ENCODE measurements at regions not wholly inside any gene's neighbourhood (a gene's known extent, or its start where the extent isn't known, plus 50 kb on each side); places are given as distances from the start of the nearest gene placed in this dataset.

DNA sequence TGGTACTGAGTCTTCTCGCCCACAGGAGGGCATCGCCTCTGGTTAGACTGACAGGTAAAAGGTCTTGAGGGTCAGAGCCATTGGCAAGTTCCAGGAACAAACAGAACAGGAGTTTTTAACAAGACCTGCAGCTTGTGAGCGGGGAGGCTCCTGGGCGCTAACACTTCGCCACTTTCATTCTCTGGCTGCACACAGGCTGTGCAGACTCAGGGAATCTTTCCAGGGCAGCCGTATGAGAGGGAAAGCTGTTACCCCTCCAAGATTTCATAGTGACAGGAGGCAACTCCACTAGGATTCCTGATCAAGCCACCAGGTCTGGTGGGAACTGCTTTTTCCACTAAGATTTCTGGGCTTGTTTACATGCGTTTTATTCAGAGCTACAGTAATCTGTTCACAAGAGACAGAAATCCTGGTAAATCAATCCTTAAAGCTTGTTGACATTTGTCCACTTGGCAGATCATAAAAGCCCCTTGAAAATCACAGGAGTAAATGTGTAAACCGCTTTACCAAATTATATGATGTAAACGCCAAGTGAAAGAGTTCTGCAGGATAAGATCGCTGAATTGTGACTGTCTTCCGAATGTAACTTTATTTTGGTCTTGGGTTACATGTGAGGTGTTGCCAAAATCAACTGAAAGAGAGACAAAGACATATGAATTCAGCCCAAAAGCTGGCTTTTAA is 190.6 kb downstream of the MZT1 start:
- Histone ChIP-seq H3K27me3 (ENCODE audit: control insufficient read depth in 3 of 3, insufficient read depth in 3 of 3, low read length in 3 of 3) (no peaks in the 10 kb centered on the region), H3K36me3 (ENCODE audit: control insufficient read depth in 3 of 3, insufficient read depth in 2 of 3, low read depth in 1 of 3, low read length in 3 of 3) (no peaks in the 10 kb centered on the region), H3K27ac (ENCODE audit: low read depth in 1 of 3, low read length in 2 of 3) (no peak overlapping the region), H3K9me3 (ENCODE audit: control insufficient read depth in 2 of 2, insufficient read depth in 1 of 2, low read depth in 1 of 2, low read length in 1 of 2) (no peaks in the 10 kb centered on the region), H3K4me3 (ENCODE audit: low read depth in 1 of 3, low read length in 3 of 3) (no peak overlapping the region), H3K4me1 (ENCODE audit: control insufficient read depth in 3 of 3, insufficient read depth in 2 of 3, low read depth in 1 of 3, low read length in 2 of 3) (no peaks in the 10 kb centered on the region)
- FAIRE-seq (no peak), DNase-seq (no peak)
- 51 to 55% (median 52%) methylated on average over 11 of the region's 11 CpGs for WGBS, 3 donors

- 86 to 89% (median 89%) methylated on average over 2 of the region's 2 CpGs for WGBS, 3 donors
- Histone ChIP-seq H3K27ac (ENCODE audit: low read depth in 1 of 3, low read length in 2 of 3) (no peak overlapping the region), H3K4me3 (ENCODE audit: low read depth in 1 of 3, low read length in 3 of 3) (no peak overlapping the region), H3K4me1 (ENCODE audit: control insufficient read depth in 3 of 3, insufficient read depth in 2 of 3, low read depth in 1 of 3, low read length in 2 of 3) (no peaks in the 10 kb centered on the region), H3K27me3 (ENCODE audit: control insufficient read depth in 3 of 3, insufficient read depth in 3 of 3, low read length in 3 of 3) (no peaks in the 10 kb centered on the region), H3K36me3 (ENCODE audit: control insufficient read depth in 3 of 3, insufficient read depth in 2 of 3, low read depth in 1 of 3, low read length in 3 of 3) (no peaks in the 10 kb centered on the region), H3K9me3 (ENCODE audit: control insufficient read depth in 2 of 2, insufficient read depth in 1 of 2, low read depth in 1 of 2, low read length in 1 of 2) (no peaks in the 10 kb centered on the region)
- FAIRE-seq (no peak), DNase-seq (no peak)
Observed at GRCh38 chr13:72534951-72535640, 192.3 kb downstream of the MZT1 start.

DNA sequence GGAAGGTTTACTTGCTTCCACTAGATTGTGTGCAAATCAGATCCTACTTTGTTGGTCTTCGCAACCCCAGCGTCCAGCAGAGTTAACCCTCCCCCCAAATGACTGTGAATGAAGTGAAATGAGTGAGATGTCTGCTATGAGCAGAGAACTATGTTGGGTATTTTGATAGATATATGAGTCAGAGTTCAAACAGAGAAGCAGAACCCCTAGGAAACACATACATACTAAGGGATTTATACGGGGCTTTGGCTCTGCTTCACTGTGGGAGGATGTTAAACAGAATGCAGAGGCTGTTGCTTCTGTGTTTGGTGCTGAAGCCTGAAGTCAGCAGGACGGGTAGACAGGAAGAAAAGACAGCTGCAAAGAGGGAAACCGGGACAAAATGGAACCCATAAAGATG is 197.0 kb downstream of the MZT1 start:
- 73 to 75% (median 73%) methylated on average over 5 of the region's 5 CpGs for WGBS, 3 donors
- no peaks in the 10 kb centered on the region for H3K27me3 ChIP-seq (ENCODE audit: control insufficient read depth in 3 of 3, insufficient read depth in 3 of 3, low read length in 3 of 3)
- no peaks in the 10 kb centered on the region for H3K4me1 ChIP-seq (ENCODE audit: control insufficient read depth in 3 of 3, insufficient read depth in 2 of 3, low read depth in 1 of 3, low read length in 2 of 3)
- no peak overlapping the region for H3K4me3 ChIP-seq (ENCODE audit: low read depth in 1 of 3, low read length in 3 of 3)
- H3K9me3 ChIP-seq (ENCODE audit: control insufficient read depth in 2 of 2, insufficient read depth in 1 of 2, low read depth in 1 of 2, low read length in 1 of 2) = no peaks in the 10 kb centered on the region
- DNase-seq = no peak
- FAIRE-seq = no peak
- no peak overlapping the region for H3K27ac ChIP-seq (ENCODE audit: low read depth in 1 of 3, low read length in 2 of 3)
- no peaks in the 10 kb centered on the region for H3K36me3 ChIP-seq (ENCODE audit: control insufficient read depth in 3 of 3, insufficient read depth in 2 of 3, low read depth in 1 of 3, low read length in 3 of 3)

DNA sequence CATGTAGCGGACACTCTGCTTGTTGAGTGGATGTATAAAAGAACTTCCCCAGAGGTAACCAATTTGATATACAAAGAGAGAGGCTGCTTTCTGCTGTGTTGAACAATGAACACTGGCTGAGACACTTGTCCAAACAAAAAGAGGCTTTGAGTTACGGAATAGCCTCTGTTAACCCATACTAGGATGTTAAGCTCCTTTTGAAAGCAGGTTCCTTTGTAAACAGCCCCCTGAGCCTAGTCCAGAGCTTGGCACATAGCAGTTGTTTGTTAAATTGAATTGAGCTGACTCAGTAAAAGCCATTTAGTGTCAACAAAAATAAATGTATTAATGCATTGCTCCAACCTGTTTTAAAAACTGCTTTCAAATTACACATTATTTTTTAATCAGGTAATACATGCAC is 200.1 kb downstream of the MZT1 start:
- H3K27me3 ChIP-seq (ENCODE audit: control insufficient read depth in 3 of 3, insufficient read depth in 3 of 3, low read length in 3 of 3) = peaks cover 0 to 4% (median 0%) of the 10 kb centered on the region in 3 donors
- no peaks in the 10 kb centered on the region for H3K4me1 ChIP-seq (ENCODE audit: control insufficient read depth in 3 of 3, insufficient read depth in 2 of 3, low read depth in 1 of 3, low read length in 2 of 3)
- WGBS, 3 donors = 84 to 87% (median 87%) methylated on average over 2 of the region's 2 CpGs
- FAIRE-seq (no peak), DNase-seq (no peak)
- no peak overlapping the region for H3K4me3 ChIP-seq (ENCODE audit: low read depth in 1 of 3, low read length in 3 of 3)
- no peaks in the 10 kb centered on the region for H3K9me3 ChIP-seq (ENCODE audit: control insufficient read depth in 2 of 2, insufficient read depth in 1 of 2, low read depth in 1 of 2, low read length in 1 of 2)
- H3K27ac ChIP-seq (ENCODE audit: low read depth in 1 of 3, low read length in 2 of 3) = no peak overlapping the region
- H3K36me3 ChIP-seq (ENCODE audit: control insufficient read depth in 3 of 3, insufficient read depth in 2 of 3, low read depth in 1 of 3, low read length in 3 of 3) = no peaks in the 10 kb centered on the region

DNA sequence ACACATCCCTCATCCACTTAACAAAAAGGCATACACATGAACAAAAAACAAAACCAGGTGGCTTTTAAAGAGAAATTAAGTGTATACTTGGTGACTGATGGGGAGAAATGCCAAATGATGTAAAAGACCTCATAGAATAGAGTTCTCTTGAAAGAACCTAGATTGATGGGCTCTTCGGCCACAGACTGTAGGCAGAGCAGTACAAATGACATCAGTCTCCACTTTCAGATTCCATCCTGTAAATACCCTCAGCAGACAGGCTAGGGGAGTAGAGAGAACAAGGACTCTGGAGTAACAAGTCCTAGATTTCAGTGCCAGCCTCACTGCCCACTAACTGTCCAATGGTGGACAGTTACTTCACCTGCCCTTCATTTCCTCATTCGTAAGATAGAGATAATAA is 203.8 kb downstream of the MZT1 start:
- no peak for FAIRE-seq
- Histone ChIP-seq H3K4me3 (ENCODE audit: low read depth in 1 of 3, low read length in 3 of 3) (no peak overlapping the region), H3K27ac (ENCODE audit: low read depth in 1 of 3, low read length in 2 of 3) (no peak overlapping the region), H3K36me3 (ENCODE audit: control insufficient read depth in 3 of 3, insufficient read depth in 2 of 3, low read depth in 1 of 3, low read length in 3 of 3) (no peaks in the 10 kb centered on the region), H3K27me3 (ENCODE audit: control insufficient read depth in 3 of 3, insufficient read depth in 3 of 3, low read length in 3 of 3) (peaks cover 0 to 9% (median 0%) of the 10 kb centered on the region in 3 donors), H3K4me1 (ENCODE audit: control insufficient read depth in 3 of 3, insufficient read depth in 2 of 3, low read depth in 1 of 3, low read length in 2 of 3) (no peaks in the 10 kb centered on the region), H3K9me3 (ENCODE audit: control insufficient read depth in 2 of 2, insufficient read depth in 1 of 2, low read depth in 1 of 2, low read length in 1 of 2) (no peaks in the 10 kb centered on the region)
- DNase-seq = no peak
- 82 to 89% (median 87%) methylated on average over 2 of the region's 2 CpGs for WGBS, 3 donors

DNA sequence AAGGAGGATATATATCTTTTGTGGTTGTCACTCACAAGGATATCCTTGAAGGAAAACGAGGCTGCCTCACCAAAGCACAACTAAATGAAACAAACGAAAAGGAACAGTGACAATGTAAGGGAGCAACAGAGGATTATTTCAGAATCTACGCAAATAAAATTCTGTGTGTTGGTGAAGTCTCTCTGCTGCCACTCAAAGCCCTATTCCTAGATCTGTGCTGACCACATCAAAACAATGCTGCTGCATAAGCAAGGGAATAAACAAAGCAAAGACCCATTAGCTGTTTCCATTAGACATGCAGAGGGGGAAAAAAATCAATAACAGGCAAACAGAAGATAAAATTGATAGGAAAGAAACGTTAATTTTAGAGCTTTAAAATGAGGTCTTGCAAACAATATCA is 204.4 kb downstream of the MZT1 start:
- WGBS, 3 donors = 27 to 52% (median 42%) methylated on average over 4 of the region's 4 CpGs
- Histone ChIP-seq H3K36me3 (ENCODE audit: control insufficient read depth in 3 of 3, insufficient read depth in 2 of 3, low read depth in 1 of 3, low read length in 3 of 3) (no peaks in the 10 kb centered on the region), H3K27me3 (ENCODE audit: control insufficient read depth in 3 of 3, insufficient read depth in 3 of 3, low read length in 3 of 3) (peaks cover 0 to 9% (median 0%) of the 10 kb centered on the region in 3 donors), H3K4me1 (ENCODE audit: control insufficient read depth in 3 of 3, insufficient read depth in 2 of 3, low read depth in 1 of 3, low read length in 2 of 3) (no peaks in the 10 kb centered on the region), H3K4me3 (ENCODE audit: low read depth in 1 of 3, low read length in 3 of 3) (no peak overlapping the region), H3K27ac (ENCODE audit: low read depth in 1 of 3, low read length in 2 of 3) (no peak overlapping the region), H3K9me3 (ENCODE audit: control insufficient read depth in 2 of 2, insufficient read depth in 1 of 2, low read depth in 1 of 2, low read length in 1 of 2) (no peaks in the 10 kb centered on the region)
- no peak for DNase-seq
- no peak for FAIRE-seq

GRCh38 chr13:72521940-72522661 is 205.3 kb downstream of the MZT1 start:
- Histone ChIP-seq H3K4me3 (ENCODE audit: low read depth in 1 of 3, low read length in 3 of 3) (no peak overlapping the region), H3K9me3 (ENCODE audit: control insufficient read depth in 2 of 2, insufficient read depth in 1 of 2, low read depth in 1 of 2, low read length in 1 of 2) (no peaks in the 10 kb centered on the region), H3K36me3 (ENCODE audit: control insufficient read depth in 3 of 3, insufficient read depth in 2 of 3, low read depth in 1 of 3, low read length in 3 of 3) (no peaks in the 10 kb centered on the region), H3K4me1 (ENCODE audit: control insufficient read depth in 3 of 3, insufficient read depth in 2 of 3, low read depth in 1 of 3, low read length in 2 of 3) (no peaks in the 10 kb centered on the region), H3K27ac (ENCODE audit: low read depth in 1 of 3, low read length in 2 of 3) (no peak overlapping the region), H3K27me3 (ENCODE audit: control insufficient read depth in 3 of 3, insufficient read depth in 3 of 3, low read length in 3 of 3) (peaks cover 0 to 9% (median 0%) of the 10 kb centered on the region in 3 donors)
- 22 to 64% (median 41%) methylated on average over 10 of the region's 10 CpGs for WGBS, 3 donors
- FAIRE-seq (no peak), DNase-seq (no peak)

DNA sequence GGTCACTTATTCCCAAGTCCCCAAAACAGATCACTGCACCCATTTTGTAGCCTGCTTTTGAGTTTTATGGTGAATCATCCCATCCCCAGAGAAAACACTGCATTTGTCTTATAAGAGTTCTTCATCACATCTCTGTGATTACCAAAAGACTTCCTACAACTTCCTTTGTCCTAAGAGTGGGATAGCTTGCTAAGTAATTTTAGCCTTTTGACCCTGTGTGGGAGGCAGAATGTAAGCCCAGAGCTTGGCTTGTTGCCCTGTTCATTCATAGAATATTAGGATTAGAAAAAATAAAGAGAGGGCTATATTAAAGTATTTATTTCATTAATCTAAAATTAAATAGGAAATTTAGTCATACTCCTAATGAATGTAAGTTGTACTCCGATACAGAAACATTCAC is 213.3 kb downstream of the MZT1 start:
- Histone ChIP-seq H3K4me3 (ENCODE audit: low read depth in 1 of 3, low read length in 3 of 3) (no peak overlapping the region), H3K4me1 (ENCODE audit: control insufficient read depth in 3 of 3, insufficient read depth in 2 of 3, low read depth in 1 of 3, low read length in 2 of 3) (no peaks in the 10 kb centered on the region), H3K9me3 (ENCODE audit: control insufficient read depth in 2 of 2, insufficient read depth in 1 of 2, low read depth in 1 of 2, low read length in 1 of 2) (no peaks in the 10 kb centered on the region), H3K27me3 (ENCODE audit: control insufficient read depth in 3 of 3, insufficient read depth in 3 of 3, low read length in 3 of 3) (no peaks in the 10 kb centered on the region), H3K27ac (ENCODE audit: low read depth in 1 of 3, low read length in 2 of 3) (no peak overlapping the region), H3K36me3 (ENCODE audit: control insufficient read depth in 3 of 3, insufficient read depth in 2 of 3, low read depth in 1 of 3, low read length in 3 of 3) (no peaks in the 10 kb centered on the region)
- 0 to 2% (median 0%) methylated on average over 1 of the region's 1 CpG for WGBS, 3 donors
- FAIRE-seq (no peak), DNase-seq (no peak)

Data from small intestine (tissue), 7 donors.